ENCODE measurements at regions not wholly inside any gene's neighbourhood (a gene's known extent, or its start where the extent isn't known, plus 50 kb on each side); places are given as distances from the start of the nearest gene placed in this dataset.
A peak's percentile ranks its signal among the peaks of the same experiment; 100 is the strongest.

DNA sequence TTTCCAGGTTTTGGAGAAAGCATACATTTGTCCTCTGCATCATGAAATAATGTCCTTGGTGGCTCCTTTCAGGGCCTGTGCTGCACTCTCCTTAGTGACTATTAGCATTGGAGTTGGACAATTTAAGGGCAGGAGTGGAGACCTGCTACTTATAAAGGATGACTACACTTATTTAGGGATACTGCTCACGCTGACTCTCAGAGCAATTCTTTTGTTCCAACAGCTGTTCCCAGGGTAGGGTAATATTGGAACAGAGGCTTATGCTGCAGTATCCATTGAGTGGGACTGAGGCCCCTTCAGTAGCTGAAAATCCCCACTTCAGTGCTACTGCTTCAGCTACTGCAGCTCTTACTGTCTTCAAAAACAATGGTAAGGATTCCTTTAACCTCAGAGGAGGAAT, 84.6 kb downstream of the GPR88 start:
- no peak for DNase-seq (ENCODE audit: low spot score)

DNA sequence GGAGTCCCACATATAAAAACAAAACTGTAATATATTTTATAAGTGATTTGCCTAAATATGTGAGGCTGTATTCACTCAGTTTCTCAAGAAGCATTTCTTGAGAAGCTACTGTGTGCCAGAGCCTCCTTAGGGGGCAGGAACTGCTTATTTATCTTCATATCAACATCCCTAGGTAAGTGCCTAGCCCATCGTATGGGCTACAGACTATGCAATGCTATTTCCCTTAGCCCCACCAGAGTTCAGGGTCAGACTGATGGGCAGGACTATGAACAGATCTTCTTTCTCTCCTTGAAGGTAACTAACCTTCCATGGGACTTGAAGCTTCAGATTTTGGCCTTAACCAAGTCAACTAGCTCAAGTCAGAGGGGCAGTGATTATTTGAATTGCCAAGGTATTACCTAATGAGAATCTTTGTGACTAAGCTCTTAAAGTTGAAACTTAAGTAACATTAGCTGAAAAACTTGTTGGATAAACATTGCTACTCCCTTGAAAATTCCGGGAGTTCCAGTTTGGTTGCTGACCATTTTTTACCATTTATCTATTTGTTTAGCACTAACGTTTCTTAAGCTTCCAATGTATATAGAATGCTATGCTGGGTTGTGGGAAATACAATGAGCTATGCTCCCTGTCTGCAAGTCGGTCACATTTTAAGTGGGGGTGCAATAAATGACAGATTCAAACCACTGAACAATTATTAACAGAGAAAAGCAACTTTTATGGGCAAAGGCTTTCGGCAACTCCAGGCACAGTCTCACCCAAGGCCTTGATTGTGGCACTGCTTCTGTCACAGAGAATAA, 85.2 kb downstream of the GPR88 start:
- Histone ChIP-seq H3K4me3 (no peak overlapping the region), H3K27ac (peak overlapping the region; percentile 16 to 31)
- no peak for DNase-seq (ENCODE audit: low spot score)
- TF ChIP-seq, protein P1, sequence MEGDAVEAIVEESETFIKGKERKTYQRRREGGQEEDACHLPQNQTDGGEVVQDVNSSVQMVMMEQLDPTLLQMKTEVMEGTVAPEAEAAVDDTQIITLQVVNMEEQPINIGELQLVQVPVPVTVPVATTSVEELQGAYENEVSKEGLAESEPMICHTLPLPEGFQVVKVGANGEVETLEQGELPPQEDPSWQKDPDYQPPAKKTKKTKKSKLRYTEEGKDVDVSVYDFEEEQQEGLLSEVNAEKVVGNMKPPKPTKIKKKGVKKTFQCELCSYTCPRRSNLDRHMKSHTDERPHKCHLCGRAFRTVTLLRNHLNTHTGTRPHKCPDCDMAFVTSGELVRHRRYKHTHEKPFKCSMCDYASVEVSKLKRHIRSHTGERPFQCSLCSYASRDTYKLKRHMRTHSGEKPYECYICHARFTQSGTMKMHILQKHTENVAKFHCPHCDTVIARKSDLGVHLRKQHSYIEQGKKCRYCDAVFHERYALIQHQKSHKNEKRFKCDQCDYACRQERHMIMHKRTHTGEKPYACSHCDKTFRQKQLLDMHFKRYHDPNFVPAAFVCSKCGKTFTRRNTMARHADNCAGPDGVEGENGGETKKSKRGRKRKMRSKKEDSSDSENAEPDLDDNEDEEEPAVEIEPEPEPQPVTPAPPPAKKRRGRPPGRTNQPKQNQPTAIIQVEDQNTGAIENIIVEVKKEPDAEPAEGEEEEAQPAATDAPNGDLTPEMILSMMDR (IDR thresholded peaks at IDR 0.05) = no peak

More for the DNA sequence above, 84.6 kb downstream of the GPR88 start:
- TF ChIP-seq, protein P1 (IDR thresholded peaks at IDR 0.05) = no peak
- Histone ChIP-seq H3K27ac (peak overlapping the region in 1 of 2 donors; percentile 16), H3K4me3 (no peak overlapping the region)

DNA sequence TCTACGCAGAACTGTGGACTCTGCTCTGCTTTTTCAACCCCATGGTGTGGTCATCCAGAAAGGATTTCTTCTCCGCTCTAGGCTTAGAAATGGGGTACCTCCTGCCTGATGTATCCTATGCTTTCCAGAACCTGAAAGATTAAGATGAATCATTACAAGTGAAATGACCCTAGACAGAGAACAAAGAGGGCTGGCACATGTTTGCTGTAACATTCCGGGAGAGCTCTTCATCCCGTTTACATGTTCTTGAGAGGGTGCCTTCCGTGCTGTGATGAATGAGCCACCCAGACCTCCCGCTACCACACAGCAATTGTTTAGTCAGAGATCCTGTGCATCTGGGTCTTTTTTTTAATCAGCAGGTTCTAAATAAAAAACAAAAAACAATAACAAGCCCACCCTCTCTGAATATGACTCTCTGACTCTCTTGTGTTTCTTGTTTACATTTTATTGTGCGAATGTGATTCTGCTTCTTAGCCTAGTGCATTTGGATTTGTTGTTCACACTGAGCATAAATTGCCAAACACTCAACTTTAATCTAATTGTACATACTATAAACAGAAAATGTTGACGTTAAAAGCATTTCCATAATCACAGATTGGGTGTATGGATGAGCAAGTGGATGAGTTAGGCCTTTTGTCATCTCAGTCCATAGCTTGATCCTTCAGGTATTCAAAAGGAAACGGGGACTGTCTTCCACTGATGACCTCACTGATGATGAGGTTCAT, 87.1 kb downstream of the GPR88 start:
- Histone ChIP-seq H3K4me3 (no peak overlapping the region), H3K27ac (no peak overlapping the region)
- no peak for DNase-seq (ENCODE audit: low spot score)
- TF ChIP-seq, protein P1 (IDR thresholded peaks at IDR 0.05) = no peak

GRCh38 chr1:100626397-100626796, 88.5 kb downstream of the GPR88 start:
- TF ChIP-seq, protein P1 (IDR thresholded peaks at IDR 0.05) = no peak
- Histone ChIP-seq H3K4me3 (no peak overlapping the region), H3K27ac (no peak overlapping the region)
- DNase-seq (ENCODE audit: low spot score) = no peak

- peak overlapping the region in 1 of 2 donors; percentile 61 for H3K27ac ChIP-seq
- DNase-seq (ENCODE audit: low spot score) = no peak
- H3K4me3 ChIP-seq = no peak overlapping the region
- TF ChIP-seq, protein P1 (IDR thresholded peaks at IDR 0.05) = no peak
These were observed 89.2 kb downstream of the GPR88 start for GRCh38 chr1:100627054-100627716.

DNA sequence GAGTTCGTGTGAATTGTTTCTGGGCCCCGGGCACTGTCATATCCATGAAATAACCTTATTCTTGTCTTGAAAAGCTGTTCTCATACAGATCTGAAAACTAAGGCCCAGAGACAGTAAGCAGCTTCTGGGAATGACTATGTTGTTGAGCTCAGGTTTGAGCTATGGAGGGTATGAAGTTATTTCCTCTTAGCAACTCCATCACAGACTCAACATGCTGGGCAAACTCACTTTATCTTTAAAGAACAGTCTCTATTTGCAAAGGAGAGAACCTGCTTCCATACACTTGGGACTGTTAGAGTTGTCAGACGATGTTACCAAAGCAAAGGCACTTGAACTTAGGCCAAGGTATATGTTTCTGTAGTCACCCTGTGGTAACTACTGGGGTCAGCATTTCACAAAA, 90.0 kb downstream of the GPR88 start:
- no peak for DNase-seq (ENCODE audit: low spot score)
- TF ChIP-seq, protein P1 (IDR thresholded peaks at IDR 0.05) = no peak
- no peak overlapping the region for H3K4me3 ChIP-seq
- peak overlapping the region in 1 of 2 donors; percentile 61 for H3K27ac ChIP-seq
